ENCODE measurements at regions not wholly inside any gene's neighbourhood (a gene's known extent, or its start where the extent isn't known, plus 50 kb on each side); places are given as distances from the start of the nearest gene placed in this dataset.

DNA sequence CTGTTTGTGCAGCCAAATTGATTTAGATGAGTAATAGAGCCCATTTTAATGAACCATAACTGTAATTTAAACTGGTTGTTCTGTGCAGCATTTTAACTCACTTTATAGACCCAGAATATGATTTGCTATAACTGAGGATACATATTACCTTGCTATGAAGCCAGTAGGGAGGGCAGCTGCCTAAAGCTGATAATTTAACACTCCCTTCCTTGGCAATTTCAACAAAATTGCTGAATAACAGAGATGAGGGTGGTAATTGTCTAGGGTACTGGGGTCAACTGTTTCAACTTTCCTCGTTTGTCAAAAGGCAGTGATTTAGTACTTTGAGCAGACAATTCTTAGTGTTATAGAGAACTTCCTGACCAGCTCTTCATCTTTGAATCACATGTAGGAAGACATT lies 304.9 kb upstream of the POU1F1 start:
- H2AFZ ChIP-seq (ENCODE audit: low read depth, low read length) = no peak overlapping the region
- no peak overlapping the region for H3K4me3 ChIP-seq (ENCODE audit: low read length)
- no peaks in the 10 kb centered on the region for H3K79me2 ChIP-seq (ENCODE audit: low read length)
- H3K27me3 ChIP-seq (ENCODE audit: low read depth, low read length) = no peaks in the 10 kb centered on the region
- TF ChIP-seq, protein P1, sequence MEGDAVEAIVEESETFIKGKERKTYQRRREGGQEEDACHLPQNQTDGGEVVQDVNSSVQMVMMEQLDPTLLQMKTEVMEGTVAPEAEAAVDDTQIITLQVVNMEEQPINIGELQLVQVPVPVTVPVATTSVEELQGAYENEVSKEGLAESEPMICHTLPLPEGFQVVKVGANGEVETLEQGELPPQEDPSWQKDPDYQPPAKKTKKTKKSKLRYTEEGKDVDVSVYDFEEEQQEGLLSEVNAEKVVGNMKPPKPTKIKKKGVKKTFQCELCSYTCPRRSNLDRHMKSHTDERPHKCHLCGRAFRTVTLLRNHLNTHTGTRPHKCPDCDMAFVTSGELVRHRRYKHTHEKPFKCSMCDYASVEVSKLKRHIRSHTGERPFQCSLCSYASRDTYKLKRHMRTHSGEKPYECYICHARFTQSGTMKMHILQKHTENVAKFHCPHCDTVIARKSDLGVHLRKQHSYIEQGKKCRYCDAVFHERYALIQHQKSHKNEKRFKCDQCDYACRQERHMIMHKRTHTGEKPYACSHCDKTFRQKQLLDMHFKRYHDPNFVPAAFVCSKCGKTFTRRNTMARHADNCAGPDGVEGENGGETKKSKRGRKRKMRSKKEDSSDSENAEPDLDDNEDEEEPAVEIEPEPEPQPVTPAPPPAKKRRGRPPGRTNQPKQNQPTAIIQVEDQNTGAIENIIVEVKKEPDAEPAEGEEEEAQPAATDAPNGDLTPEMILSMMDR (IDR thresholded peaks at IDR 0.05; ENCODE audit: low read depth, low read length) = no peak
- TF ChIP-seq EZH2phosphoT487 (IDR thresholded peaks at IDR 0.05; ENCODE audit: low read depth) = no peak
- H4K20me1 ChIP-seq (ENCODE audit: insufficient read depth, low read length) = no peaks in the 10 kb centered on the region
- H3K36me3 ChIP-seq (replicated peaks; ENCODE audit: low read depth, low read length) = no peaks in the 10 kb centered on the region
- H3K9ac ChIP-seq (ENCODE audit: low read length) = no peak overlapping the region
- no peak overlapping the region for H3K4me2 ChIP-seq (ENCODE audit: low read length)
- H3K27ac ChIP-seq (ENCODE audit: low read length) = no peak overlapping the region
- H3K4me1 ChIP-seq (ENCODE audit: low read length) = no peaks in the 10 kb centered on the region
- H3K9me3 ChIP-seq (ENCODE audit: insufficient read depth, low read length) = no peaks in the 10 kb centered on the region

GRCh38 chr3:87576752-87577151 lies 300.4 kb upstream of the POU1F1 start:
- Histone ChIP-seq H3K27ac (ENCODE audit: low read length) (no peak overlapping the region), H3K4me1 (ENCODE audit: low read length) (no peaks in the 10 kb centered on the region), H3K4me3 (ENCODE audit: low read length) (no peak overlapping the region), H3K27me3 (ENCODE audit: low read depth, low read length) (no peaks in the 10 kb centered on the region), H3K79me2 (ENCODE audit: low read length) (no peaks in the 10 kb centered on the region), H3K9me3 (ENCODE audit: insufficient read depth, low read length) (no peaks in the 10 kb centered on the region), H2AFZ (ENCODE audit: low read depth, low read length) (no peak overlapping the region), H3K36me3 (replicated peaks; ENCODE audit: low read depth, low read length) (no peaks in the 10 kb centered on the region), H3K9ac (ENCODE audit: low read length) (no peak overlapping the region), H3K4me2 (ENCODE audit: low read length) (no peak overlapping the region), H4K20me1 (ENCODE audit: insufficient read depth, low read length) (no peaks in the 10 kb centered on the region)
- TF ChIP-seq, protein P1 (IDR thresholded peaks at IDR 0.05; ENCODE audit: low read depth, low read length) = no peak
- no peak for TF ChIP-seq EZH2phosphoT487 (IDR thresholded peaks at IDR 0.05; ENCODE audit: low read depth)

- no peaks in the 10 kb centered on the region for H3K4me1 ChIP-seq (ENCODE audit: low read length)
- no peaks in the 10 kb centered on the region for H3K27me3 ChIP-seq (ENCODE audit: low read depth, low read length)
- no peak for TF ChIP-seq EZH2phosphoT487 (IDR thresholded peaks at IDR 0.05; ENCODE audit: low read depth)
- TF ChIP-seq, protein P1 (IDR thresholded peaks at IDR 0.05; ENCODE audit: low read depth, low read length) = no peak
- no peaks in the 10 kb centered on the region for H3K79me2 ChIP-seq (ENCODE audit: low read length)
- no peak overlapping the region for H3K9ac ChIP-seq (ENCODE audit: low read length)
- no peaks in the 10 kb centered on the region for H4K20me1 ChIP-seq (ENCODE audit: insufficient read depth, low read length)
- no peak overlapping the region for H3K4me2 ChIP-seq (ENCODE audit: low read length)
- no peaks in the 10 kb centered on the region for H3K36me3 ChIP-seq (replicated peaks; ENCODE audit: low read depth, low read length)
- no peak overlapping the region for H3K4me3 ChIP-seq (ENCODE audit: low read length)
- H2AFZ ChIP-seq (ENCODE audit: low read depth, low read length) = no peak overlapping the region
- H3K9me3 ChIP-seq (ENCODE audit: insufficient read depth, low read length) = no peaks in the 10 kb centered on the region
- no peak overlapping the region for H3K27ac ChIP-seq (ENCODE audit: low read length)
These were observed 299.2 kb upstream of the POU1F1 start for GRCh38 chr3:87575550-87575949.

DNA sequence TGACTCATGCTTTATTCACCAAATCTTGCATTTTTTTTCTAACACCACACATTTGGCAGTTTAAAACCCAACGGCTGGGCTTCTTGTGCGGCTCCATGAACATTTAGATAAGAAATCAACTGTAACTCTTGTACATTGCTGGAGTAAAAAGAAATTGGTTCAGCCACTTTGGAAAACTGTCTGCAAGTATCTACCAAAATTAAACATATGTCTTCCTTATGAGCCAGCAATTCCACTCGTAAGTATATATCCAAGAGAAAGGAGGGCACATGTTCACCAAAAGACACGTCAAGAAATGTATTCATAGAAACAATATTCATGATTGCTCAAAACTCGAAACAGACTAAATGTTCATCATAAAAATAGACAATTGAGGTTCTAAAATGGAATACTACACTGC lies 291.9 kb upstream of the POU1F1 start:
- Histone ChIP-seq H3K27ac (ENCODE audit: low read length) (no peak overlapping the region), H3K79me2 (ENCODE audit: low read length) (no peaks in the 10 kb centered on the region), H3K27me3 (ENCODE audit: low read depth, low read length) (no peaks in the 10 kb centered on the region), H3K36me3 (replicated peaks; ENCODE audit: low read depth, low read length) (no peaks in the 10 kb centered on the region), H2AFZ (ENCODE audit: low read depth, low read length) (no peak overlapping the region), H4K20me1 (ENCODE audit: insufficient read depth, low read length) (no peaks in the 10 kb centered on the region), H3K4me1 (ENCODE audit: low read length) (0 out of 2 replicates have a peak, but pooled peaks cover 5% of the 10 kb centered on the region), H3K9ac (ENCODE audit: low read length) (no peak overlapping the region), H3K4me2 (ENCODE audit: low read length) (no peak overlapping the region), H3K9me3 (ENCODE audit: insufficient read depth, low read length) (no peaks in the 10 kb centered on the region), H3K4me3 (ENCODE audit: low read length) (no peak overlapping the region)
- TF ChIP-seq, protein P1 (IDR thresholded peaks at IDR 0.05; ENCODE audit: low read depth, low read length) = no peak
- no peak for TF ChIP-seq EZH2phosphoT487 (IDR thresholded peaks at IDR 0.05; ENCODE audit: low read depth)

Data from OCI-LY3 (cell line).